GM10266 (cell line): ENCODE measurements at regions not wholly inside any gene's neighbourhood (a gene's known extent, or its start where the extent isn't known, plus 50 kb on each side); places are given as distances from the start of the nearest gene placed in this dataset.

ENCODE experiments used
- DNase-seq: peaks from one replicate; pipeline ENCODE4 v3.0.0; 2012; ENCODE audit errors: extremely low spot score
- TF ChIP-seq, protein P1 (sequence below): IDR thresholded peaks from 2 replicates; pipeline ENCODE4 v1.5.1; 2012; ENCODE audit warnings: mild to moderate bottlenecking, low read depth; ENCODE audit not compliant: control insufficient read depth, insufficient read depth; ENCODE audit errors: missing control alignments

DNA sequence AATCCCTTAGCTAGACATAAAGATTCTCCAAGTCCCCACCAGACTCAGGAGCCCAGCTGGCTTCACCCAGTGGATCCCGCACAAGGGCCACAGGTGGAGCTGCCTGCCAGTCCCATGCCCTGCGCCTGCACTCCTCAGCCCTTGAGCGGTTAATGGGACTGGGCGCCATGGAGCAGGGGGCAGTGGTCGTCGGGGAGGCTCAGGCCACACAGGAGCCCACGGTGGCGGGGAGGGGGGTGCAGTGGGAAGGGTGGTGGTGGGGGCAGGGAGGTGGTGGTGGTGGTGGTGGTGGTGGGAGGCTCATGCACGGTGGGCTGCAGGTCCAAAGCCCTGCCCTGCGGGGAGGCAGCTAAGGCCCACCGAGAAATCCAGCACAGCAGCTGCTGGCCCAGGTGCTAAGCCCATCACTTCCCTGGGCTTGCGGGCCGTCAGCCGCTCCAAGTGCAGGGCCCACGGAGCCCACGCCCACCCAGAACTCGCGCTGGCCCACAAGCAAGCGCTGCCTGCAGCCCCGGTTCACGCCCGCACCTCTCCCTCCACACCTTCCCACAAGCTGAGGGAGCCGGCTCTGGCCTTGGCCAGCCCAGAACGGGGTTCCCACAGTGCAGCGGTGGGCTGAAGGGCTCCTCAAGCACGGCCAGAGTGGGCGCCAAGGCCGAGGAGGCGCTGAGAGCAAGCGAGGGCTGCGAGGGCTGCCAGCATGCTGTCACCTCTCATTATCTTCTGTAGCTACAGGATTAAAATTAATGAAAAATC is 732.5 kb upstream of the POM121L12 start:
- no peak for DNase-seq
- TF ChIP-seq, protein P1, sequence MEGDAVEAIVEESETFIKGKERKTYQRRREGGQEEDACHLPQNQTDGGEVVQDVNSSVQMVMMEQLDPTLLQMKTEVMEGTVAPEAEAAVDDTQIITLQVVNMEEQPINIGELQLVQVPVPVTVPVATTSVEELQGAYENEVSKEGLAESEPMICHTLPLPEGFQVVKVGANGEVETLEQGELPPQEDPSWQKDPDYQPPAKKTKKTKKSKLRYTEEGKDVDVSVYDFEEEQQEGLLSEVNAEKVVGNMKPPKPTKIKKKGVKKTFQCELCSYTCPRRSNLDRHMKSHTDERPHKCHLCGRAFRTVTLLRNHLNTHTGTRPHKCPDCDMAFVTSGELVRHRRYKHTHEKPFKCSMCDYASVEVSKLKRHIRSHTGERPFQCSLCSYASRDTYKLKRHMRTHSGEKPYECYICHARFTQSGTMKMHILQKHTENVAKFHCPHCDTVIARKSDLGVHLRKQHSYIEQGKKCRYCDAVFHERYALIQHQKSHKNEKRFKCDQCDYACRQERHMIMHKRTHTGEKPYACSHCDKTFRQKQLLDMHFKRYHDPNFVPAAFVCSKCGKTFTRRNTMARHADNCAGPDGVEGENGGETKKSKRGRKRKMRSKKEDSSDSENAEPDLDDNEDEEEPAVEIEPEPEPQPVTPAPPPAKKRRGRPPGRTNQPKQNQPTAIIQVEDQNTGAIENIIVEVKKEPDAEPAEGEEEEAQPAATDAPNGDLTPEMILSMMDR = no peak

- DNase-seq = no peak
- TF ChIP-seq, protein P1 = no peak
These were observed 738.3 kb upstream of the POM121L12 start for GRCh38 chr7:52297128-52297527.

DNA sequence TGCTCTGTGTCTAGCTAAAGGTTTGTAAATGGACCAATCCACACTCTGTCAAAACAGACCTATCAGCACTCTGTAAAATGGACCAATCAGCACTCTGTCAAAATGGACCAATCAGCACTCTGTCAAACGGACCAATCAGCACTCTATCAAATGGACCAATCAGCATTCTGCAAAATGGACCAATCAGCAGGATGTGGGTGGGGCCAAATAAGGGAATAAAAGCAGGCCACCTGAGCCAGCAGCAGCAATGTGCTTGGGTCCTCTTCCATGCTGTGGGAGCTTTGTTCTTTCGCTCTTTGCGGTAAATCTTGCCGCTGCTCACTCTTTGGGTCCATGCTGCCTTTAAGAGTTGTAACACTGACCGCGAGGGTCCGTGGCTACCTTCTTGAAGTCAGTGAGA is 740.5 kb upstream of the POM121L12 start:
- TF ChIP-seq, protein P1 = no peak
- no peak for DNase-seq

GRCh38 chr7:52289247-52289646 is 746.2 kb upstream of the POM121L12 start:
- DNase-seq = no peak
- TF ChIP-seq, protein P1 = no peak

DNA sequence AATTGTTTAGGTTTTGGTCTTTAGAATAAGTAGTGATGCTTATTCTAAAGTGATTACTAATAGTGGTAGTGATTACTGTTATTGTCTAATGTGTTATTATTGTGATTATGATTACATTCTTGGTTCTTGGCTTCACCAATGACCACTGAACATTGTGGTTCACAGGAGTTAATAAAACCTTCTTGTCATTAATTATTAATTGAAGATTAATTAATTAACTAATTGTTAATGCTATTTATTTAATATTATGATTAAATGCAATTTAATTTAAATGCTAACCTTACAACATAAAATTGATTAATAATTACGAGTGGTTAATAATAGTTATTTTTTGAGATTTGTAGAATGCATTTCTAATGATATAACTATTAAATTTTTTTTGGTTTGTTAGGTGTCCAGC is 747.7 kb upstream of the POM121L12 start:
- no peak for DNase-seq
- TF ChIP-seq, protein P1 = no peak

DNA sequence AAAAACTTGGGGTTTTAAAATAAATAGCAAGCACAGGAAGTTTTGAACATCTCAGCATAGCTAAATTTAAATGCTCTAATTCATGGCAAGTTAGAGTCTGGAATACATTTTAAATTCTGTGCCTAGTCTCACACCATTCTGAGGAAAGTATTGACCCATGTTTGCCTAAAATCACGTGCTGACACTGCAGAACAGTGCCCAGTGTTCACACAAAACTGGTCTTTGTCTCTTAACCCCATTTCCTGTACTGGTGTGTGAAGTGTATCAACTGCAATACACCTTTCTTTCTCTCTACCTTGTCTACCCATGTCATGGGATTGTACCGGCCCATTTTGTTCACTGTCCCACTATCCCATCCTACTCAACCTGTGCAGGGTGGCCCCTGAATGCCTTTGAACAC is 749.7 kb upstream of the POM121L12 start:
- DNase-seq = no peak
- TF ChIP-seq, protein P1 = no peak

DNA sequence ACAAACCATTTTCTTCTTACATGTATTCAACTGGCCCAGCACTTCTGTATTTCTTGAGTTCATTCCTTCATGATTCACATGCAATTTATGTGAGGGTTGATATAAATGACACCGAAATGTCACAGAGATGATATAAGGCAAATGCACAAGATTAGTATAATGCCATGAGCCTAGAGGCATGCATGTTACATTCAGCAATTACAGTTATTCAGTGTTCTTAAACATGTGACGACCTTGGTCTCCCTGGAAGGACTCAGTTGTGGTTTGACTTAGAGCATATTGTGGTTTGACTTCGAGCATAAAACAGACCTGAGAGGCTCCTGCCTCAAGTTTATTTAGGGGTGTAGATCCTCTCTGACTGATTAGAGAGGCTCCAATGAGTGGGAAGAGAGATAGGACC is 752.1 kb upstream of the POM121L12 start:
- TF ChIP-seq, protein P1 = no peak
- DNase-seq = no peak
